T-helper 9 cell (primary cell): ENCODE measurements at regions not wholly inside any gene's neighbourhood (a gene's known extent, or its start where the extent isn't known, plus 50 kb on each side); places are given as distances from the start of the nearest gene placed in this dataset.
"Not testable (repeated sequence)": the region's sequence is repeated elsewhere in the genome, so short reads cannot be mapped to it uniquely, and the experiment has no call there.

Experiments
- DNase-seq: peaks from one replicate; pipeline ENCODE4 v3.0.0-alpha.2; 2020

DNA sequence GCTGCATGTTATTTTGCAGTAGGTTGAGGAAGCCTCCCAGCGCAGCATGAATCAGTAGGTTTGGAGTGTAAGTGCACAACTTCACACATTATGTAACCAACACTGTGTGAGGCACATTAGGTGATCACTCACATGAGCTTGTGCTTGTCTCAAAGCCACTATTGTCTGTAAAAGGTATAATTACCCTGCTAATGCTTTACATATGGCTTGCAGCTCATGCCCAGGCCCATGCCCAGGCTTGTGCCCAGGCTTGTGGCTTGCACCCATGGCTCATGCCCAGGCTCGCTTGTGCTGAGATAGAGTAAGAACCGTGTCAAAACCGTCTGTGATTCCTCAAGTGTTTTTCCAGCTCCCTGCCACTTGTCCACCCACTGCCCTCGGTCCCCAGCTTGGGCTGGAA lies 596.3 kb downstream of the LTN1 start:
- DNase-seq: no peak

DNA sequence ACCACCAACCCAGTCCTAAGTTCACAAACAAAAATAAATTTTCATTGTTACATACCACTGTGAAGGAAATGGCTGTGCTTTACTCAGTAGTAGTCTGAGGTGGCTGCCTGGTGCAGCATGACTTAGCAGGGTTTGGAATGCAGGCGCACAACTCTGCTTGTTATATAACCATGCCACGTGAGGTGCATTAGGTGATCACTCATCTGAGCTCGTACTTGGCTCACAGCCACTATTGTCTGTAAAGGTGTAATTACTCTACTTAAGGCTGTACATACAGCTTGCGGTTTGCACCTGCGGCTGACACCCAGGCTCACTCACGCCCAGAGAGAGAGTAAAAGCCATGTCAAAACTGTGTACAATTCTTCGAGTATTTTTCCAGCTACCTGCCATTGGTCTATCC lies 599.4 kb downstream of the LTN1 start:
- no peak for DNase-seq

DNA sequence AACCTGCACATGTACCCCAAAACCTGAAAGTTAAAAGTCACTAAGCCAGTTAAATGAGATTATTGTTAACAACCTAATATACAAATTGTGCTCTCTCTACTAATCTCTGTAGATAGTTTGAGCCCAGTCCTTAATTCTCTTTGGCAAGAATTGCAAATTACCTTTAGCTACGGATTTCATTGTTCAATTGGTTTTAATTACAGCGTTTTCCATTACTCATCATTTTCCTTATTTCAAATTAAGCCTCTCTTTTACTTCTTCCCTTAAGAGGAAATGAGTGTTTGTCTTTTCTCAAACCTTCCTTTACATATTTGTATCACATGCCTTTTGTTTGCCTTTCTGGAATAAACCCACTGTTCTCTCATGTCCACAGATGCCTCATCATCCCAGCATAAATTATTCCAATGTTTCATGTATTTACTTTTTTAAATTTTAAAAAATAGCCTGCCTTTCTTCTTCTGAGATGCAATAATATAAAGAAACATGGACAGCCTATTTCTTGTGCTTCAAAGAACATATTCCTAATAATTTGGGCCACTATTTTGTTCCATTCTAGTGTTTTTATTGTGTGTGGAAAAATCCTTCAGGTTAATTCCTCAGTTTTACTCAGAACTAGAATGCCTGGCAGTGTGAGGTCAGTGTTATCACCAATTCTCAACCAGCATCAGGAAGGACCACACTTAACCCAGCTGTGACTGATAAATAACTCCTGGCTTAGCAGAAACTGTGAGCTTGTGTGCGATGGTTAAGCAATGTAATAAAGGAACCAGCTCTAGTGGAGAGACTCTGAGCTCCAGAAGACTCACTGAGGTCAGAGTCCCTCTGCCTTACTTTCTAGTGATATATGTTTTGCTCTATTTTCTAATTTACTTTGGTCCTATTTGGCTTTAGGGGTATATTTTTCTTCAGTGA lies 600.5 kb downstream of the LTN1 start:
- no peak for DNase-seq

DNA sequence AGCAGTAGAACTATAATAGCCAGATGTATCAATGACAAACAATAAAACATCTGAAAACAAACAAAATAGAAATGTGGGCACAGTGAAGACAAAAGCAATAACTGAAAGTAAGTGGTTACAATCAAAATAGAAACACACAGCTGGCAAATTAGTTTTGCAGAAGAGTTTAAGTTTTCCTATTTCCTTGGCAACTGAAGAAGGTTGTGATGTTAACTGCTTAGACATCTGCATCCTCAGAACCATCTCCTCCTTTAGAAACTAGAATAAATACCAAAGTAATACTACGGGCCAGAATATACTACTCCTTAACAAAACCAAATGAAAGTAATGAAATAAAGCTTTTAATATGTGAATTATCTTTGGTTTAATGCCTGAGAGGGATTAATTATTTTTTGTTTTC lies 605.5 kb downstream of the LTN1 start:
- DNase-seq: no peak

DNA sequence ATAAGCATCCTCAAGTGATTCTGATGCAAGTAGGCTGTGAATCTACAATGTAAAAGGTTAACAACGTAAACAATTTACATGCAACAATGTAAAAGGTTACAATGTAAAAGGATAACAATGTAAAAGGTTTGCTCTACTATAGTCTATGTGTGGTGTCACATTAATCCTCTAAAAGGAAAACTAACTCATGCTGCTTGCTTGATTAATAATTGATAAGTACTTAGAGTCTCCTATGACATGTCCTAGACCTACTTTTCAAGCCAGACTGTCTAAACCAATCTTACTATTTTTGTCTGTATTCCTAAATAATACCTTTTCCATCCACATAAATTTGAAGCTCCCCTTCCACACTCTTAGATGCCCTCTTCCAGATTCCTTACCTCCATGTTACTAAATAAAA lies 606.8 kb downstream of the LTN1 start:
- no peak for DNase-seq

DNA sequence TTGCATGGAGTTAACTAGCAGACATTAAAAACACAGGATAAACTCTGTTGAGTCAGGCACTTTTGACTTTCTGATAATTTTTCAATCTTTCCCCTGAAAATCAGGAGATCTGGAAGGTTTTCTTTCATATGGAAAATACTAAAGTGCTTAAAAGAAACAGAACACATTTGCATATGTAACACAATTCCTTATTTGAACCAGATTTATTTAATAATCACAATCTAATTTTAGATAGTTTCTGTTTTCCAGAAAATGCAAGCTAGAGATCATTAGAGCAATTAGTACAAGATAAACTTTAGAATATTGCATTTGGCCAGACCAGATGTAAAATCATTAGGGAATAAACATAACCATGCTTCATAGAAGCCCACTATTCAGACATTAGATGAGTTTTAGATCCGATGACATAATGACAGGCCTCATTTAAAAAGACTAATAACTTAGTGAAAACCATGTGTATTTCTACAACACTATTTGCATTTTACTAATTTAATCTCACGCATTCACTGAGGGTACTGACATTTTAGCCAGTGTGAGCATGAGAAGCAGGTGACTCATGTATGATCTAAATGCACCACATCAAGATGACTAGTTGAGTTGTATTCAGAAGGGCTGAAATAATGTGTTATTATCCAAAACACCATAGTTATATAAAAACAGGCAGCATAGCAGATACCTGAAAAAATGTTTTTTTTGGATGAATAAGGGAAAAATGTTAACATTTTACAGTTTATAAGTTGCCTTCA lies 611.5 kb downstream of the LTN1 start:
- DNase-seq: not testable (repeated sequence)

DNA sequence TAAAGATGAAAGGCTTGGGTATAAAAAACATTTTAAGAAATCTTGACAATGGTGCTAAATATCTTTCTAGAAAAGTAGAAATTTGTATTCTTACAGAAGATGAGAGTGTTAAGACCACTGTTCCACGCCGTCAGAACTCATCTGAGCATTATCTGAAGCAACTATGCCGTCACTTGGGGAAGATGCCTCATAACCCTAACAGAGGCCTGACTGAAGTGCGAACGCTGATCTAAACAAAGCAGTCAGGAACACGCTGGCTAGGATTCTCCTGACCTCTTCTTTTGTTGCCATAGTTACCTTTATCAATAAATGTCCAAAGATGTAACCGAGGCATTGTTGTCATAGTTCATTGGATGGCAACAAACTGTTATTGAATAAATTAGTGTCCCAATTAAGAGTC lies 612.4 kb downstream of the LTN1 start:
- no peak for DNase-seq

DNA sequence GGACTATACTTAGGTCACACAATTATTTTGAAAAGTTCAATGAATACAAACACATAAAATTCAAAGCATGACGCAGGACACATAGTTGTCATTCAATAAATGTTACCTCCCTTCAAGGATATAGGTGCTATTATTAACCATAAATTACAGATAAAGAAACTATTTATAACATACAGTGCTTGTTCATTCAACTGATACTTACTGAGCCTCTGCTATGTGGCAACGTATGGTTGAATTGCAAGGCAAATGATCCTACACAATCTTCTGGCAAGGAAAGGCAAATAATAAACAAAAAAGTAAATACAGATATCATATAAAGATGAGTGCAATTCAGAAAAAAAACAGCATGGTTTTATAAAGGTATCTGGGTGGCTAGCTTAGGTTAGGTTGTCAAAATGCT lies 614.7 kb downstream of the LTN1 start:
- DNase-seq: no peak

DNA sequence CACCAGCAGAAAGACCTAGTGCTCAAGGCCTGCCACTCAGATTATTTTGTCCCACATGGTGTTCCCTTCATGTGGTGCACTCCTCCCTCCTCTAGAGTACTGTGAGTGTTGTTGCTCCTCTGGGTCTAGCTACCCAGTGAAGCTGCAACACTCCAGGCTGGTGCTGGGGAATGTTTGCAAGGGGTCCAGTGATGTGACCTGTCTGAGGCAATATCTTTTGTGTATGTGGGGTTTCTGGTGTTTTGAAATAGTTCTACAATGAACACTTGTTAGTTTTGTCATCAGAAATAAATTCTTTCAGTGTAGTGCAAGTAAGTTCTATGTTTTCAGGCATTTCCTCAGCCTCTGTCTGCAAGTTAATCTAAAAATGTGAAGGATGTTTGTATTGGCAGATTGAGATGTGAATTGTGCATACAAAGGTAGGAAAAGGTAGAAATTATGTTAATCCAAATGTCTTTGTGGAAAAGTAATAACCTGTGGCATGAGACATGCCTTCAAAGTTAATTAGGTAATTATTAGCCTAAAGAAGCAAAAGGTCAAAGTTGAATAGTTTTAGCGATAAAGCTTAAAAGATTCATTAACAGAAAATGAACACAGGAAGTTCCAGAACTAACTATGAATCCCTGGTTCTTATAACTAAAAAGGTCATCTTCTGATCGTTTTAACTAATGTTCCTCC lies 616.8 kb downstream of the LTN1 start:
- DNase-seq: no peak

DNA sequence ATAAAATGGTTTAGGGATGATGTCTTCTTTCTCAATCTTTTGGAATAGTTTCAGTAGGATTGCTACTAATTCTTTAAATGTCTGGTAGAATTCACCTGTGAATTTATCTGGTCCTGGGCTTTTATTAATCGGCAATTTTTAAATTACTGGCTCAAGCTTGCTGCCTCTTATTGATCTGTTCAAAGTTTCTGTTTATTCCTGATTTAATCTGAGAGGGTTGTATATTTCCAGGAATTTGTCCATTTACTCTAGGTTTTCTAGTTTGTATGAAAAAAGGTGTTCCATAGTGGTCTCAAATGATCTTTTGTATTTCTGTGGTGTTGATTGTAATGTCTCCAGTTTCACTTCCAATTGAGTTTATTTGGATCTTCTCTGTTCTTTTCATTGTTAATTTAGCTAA lies 617.8 kb downstream of the LTN1 start:
- DNase-seq: no peak

DNA sequence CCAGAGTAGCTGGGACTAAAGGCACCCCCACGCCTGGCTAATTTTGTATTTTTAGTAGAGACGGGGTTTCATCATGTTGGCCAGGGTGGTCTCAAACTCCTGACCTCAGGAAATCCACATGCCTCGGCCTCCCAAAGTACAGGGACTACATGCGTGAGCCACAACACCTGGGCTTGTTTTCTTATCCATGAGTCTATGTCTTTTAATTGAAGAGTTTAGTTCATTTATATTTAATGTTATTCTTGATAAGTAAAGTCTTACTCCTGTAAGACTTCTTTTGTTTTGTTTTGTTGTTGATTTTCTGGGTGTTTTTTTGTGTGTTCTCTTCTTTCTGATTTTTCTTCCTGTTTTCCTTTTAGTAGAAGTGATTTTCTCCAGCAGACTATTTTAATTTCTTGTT lies 621.0 kb downstream of the LTN1 start:
- no peak for DNase-seq

DNA sequence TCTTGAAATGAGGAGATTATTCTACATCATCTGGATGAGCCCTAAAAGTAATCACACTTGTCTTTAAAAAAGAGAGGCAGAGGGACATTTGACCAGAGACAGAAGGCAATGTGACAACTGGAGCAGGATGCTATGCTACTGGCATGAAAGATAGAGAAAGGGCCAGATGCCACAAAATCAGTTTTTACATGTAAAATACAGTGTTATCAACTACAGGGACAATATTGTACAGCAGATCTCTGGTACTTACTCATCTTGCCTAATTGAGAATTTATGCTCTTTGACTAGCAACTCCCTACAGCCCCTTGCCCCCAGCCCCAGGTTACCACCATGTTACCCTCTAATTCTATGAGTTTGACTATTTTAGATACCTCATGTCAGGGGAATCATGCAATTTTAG lies 633.4 kb downstream of the LTN1 start:
- DNase-seq: no peak

DNA sequence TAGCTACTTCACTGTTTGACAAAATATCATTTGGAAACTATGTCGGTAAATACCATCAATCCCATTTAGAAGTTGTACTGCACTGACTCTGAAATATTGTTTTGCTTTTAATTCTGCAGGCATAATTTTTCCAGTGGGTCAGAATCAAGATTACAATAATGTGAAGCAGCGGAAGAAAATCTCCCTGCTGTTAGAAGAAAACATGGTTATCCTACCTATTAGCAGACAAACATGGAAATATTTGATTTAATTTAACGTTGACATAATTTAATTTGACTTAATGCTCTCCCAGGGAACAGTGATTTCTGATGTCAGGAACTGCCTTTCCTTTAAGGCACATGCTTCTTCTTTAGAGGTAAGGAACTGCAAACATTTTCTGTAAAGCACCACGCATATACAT lies 634.0 kb downstream of the LTN1 start:
- DNase-seq: no peak

DNA sequence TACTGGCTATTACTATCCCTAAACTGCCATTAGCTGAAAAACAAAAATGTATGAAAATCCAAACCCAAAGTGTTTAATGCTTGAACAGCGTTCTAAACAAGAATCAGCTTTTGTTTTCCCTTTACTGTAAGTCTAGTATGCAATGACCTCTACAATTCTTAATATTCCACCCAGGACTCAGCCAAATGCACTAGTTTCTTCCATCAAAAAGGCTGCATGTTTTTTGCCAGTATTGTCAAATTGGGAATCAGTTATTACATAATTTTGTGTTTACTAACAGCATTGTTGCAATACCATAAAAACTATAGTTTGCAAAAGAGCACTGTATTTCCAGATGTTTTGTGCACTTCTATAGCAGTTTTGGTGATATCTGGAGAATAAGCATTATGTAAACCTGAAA lies 634.5 kb downstream of the LTN1 start:
- no peak for DNase-seq

DNA sequence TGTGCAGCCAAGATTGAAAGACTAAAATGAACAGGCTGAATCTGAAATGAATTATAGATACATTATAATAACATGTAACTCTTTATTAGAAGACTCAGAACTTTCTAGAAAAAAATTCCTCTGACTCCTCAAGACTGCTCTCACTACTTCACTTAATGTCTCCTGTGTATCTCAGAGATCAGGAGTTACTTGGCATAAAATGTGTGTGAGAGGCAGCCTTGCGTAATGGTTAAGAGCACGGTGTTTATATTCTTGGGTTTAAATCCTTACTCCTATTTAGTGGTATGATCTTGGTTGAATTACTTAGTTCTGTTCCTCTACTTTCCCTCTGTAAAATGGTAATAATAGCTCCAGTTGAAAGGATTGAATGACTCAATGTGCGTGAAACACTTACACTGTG lies 634.9 kb downstream of the LTN1 start:
- no peak for DNase-seq

DNA sequence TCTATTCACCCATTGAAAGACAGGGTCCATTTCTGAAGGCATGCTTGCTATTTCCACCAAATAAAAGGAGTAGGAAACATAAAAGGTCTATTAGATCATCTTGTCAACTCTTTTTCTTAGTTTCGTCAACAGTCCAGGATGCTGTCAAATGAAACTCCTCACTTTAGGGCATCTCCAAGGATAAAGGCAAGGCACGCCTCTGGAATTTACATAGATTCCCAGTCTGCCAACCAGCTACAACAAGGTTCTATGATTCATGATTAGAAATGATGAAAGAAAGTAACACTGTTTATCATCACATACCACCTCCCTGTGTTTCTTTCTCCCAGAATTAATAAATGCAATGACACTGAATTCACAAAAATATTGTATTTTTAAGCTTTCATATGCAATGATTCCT lies 636.3 kb downstream of the LTN1 start:
- no peak for DNase-seq

DNA sequence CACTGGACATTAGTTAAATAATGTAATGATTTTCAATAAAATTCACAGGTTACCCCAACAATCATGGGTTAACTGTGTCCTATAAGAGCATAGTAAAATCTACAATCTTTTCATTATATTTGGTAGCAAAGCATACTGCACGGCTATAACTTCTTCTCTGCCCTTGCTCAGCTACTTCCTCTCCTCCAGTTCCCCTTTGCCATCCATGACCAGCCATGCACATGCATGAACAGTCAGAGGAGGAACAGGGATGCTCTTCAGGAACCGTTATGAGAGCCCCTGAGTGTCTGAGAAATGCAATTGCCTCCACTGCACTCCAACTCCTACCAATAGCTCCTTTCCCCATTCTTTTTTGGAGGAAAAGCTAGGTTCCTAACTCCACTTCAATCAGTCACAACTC lies 646.7 kb downstream of the LTN1 start:
- no peak for DNase-seq

DNA sequence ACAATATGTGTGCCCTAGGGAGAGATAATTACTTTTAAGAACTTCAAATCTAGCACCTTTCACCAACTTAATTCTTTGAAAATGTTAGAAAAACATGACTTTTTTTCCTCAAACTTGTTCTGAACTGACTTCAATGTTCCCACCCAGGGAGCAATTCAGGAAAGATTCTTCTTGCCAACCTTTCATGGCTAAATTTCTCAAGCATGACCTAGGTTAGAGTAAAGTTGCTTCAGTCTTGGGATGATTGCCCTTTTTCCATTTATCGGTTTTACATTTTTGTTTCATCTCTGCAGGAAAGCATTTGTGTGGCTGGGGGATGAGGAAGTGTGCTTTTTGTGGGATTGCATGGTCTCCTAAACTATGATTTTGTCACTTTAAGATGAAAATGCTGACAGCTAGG lies 647.7 kb downstream of the LTN1 start:
- DNase-seq: no peak

DNA sequence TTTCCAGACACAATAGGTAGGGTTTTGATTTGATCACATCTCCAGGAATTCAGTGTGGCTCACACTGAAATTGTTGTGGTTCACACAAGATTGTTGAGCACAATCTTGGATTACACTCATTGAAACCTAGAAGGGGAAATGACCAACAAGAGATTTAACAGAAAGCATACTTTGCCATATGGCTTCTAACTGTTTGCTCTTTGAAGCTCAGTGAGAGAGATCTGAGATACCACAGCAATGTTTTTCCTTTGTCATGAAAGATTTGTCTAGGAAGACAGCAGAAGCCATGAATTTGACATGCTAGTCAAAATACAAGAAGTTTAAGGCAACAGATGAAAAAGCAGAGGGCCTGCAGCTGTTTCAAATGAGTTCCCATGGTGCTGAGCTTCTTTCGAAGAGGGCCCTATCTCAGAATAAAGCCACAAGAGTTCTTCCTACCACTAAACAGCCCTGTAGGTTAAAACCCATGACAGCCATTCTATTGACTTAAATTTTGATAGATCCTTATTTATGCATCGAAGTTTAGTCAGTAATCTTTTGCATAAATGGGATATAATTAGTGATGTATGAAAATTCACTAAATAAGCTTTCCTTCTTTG lies 650.4 kb downstream of the LTN1 start:
- DNase-seq: no peak

DNA sequence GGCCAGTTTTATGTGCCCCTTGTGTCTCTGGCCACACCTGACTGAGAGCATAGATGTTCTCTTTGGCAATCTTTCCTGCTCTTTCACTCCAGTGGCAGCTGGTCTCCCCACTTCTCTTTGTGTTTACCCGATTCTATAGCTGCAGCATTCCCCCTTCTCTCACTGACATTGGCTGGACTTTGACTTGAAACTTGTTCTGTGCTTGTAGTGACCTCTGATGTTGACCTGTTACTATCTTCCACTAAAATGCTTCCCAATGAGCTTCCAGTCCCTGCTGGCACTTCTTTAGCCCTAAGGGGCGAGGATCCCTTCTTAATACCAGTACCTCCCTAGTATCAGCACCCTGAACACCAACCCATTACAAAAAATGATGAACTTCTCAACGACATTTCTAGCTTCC lies 653.3 kb downstream of the LTN1 start:
- DNase-seq: no peak

DNA sequence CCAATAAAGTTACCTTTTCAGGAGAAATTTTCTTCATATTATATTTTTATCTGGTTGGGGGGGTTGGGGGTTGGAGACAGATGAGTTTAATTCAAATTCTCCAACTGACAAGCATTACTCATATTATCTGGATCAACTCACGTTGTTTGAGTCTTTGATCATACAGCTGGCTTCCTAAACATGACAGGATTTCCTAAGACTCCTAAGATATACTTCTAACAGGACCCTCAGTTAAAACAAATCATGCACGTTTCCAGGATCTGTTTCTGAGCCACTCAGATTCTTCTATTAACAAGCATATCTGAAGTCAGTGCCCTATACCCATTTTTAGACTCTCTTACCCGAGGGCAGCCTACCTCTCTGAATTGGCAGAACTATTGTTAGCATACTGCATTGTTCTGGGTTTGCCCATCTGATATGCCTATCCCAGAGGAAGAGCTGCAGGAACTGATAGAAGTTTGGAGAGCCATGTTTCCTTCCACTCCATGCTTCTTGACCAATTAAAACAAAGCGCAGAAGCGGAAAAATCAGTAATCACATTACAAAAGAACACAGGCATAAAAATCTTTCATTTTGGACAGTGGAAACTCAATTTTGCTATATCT lies 653.9 kb downstream of the LTN1 start:
- no peak for DNase-seq

DNA sequence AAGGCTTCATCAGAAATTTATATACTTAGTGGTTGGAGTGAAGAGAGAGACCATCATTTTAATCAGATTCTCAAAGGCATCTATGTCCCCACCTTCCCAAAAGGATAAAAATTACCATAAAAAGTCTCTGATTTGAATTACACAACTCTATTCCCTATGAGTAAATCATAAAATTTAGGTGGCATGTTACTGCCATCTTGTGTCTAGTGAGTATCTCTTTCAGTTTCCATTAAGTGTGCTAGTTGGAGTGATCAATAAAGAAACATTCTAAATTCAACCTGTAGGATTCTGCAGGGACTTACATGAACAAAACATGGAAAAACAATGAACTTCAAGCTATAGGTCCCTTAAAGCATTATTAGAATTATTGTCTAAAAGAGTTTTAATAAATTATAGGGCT lies 655.4 kb downstream of the LTN1 start:
- DNase-seq: no peak

DNA sequence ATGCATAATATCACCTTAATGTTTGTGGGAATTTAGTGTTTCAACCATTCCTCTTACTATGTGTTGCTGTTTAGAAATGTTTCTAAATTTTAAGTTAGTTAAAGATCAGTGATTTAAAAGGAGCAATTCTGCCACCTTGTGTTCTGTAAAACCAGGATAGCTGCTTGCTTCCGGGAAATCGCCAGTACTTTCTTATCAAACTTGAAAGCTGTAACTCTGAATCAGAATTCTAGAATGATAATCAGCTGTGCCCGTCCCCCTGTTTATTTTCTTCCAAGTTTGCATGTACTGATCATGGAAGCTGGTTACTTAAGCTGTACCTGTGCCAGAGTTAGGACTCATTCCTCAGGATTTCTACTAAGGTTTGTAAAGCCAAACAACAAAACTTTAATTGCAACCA lies 656.4 kb downstream of the LTN1 start:
- DNase-seq: no peak
